ENCODE measurements at regions not wholly inside any gene's neighbourhood (a gene's known extent, or its start where the extent isn't known, plus 50 kb on each side); places are given as distances from the start of the nearest gene placed in this dataset.

- no peak for TF ChIP-seq RBM39 (optimal IDR thresholded peaks at IDR 0.05; ENCODE audit: low read depth, low read length)
- TF ChIP-seq ZEB2 (IDR thresholded peaks at IDR 0.05): no peak
- TF ChIP-seq L3MBTL2 (IDR thresholded peaks at IDR 0.05): no peak
Measured at GRCh38 chr6:5851261-5851757, 155.4 kb downstream of the NRN1 start (continued).

DNA sequence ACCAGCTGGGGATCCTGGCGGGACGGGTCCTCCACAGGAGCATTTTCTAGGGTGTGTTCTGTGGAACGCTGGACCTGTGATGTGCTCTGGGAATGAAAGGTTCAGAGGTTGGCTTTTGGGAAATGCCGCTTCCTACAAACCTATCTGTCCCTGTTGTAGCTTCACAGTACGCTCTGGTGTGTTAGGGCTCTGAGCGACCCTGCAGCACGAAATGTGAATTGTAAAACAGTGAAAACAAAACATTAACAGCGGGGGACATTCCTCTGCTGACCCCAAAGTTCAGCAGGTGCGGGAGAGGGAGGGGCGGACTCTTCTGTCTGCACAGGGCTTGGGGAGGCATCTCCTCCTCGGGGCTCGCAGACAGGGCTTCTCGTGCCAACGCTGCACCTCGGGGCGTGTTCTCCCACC lies 155.9 kb downstream of the NRN1 start:
- Histone ChIP-seq H3K27ac (ENCODE audit: extremely low read depth, low read depth, low read length) (no peak overlapping the region), H3K4me3 (0 out of 2 replicates have a peak overlapping the region, but pooled peaks have one; percentile 7), H3K9me1 (ENCODE audit: control insufficient read depth, insufficient read depth, low read length) (no peaks in the 10 kb centered on the region), H3K27me3 (ENCODE audit: control insufficient read depth in 2 of 2, insufficient read depth in 2 of 2, low read length in 2 of 2) (peaks cover 25 to 58% of the 10 kb centered on the region in 2 experiments; a peak in 4 of 5 replicates), H3K4me1 (replicated peaks in 1 of 2; ENCODE audit: control insufficient read depth in 2 of 2, insufficient read depth in 2 of 2, low read length in 2 of 2) (peaks cover 0 to 5% of the 10 kb centered on the region in 2 experiments; a peak in 1 of 5 replicates), H3K79me2 (ENCODE audit: control insufficient read depth, insufficient read depth, low read length) (no peaks in the 10 kb centered on the region), H3K9me3 (replicated peaks; ENCODE audit: control insufficient read depth, insufficient read depth, low read depth, low read length) (no peaks in the 10 kb centered on the region), H2AFZ (ENCODE audit: low read depth, low read length) (0 out of 2 replicates have a peak overlapping the region, but pooled peaks have one; percentile 16), H3K9ac (ENCODE audit: insufficient read depth in 1 of 2, low read depth in 2 of 2, low read length in 2 of 2) (no peak overlapping the region), H3K36me3 (ENCODE audit: control insufficient read depth, insufficient read depth, low read length) (no peaks in the 10 kb centered on the region), H3K4me2 (ENCODE audit: insufficient read depth, low read length) (no peak overlapping the region), H4K20me1 (replicated peaks; ENCODE audit: control insufficient read depth, insufficient read depth, low read length) (no peaks in the 10 kb centered on the region)
- under 1% methylated on average over 16 of the region's 16 CpGs for WGBS (ENCODE audit: insufficient coverage, low coverage, missing lambda C conversion rate)
- TF ChIP-seq KLF16 (IDR thresholded peaks at IDR 0.05): no peak
- no peak for TF ChIP-seq ZNF408 (CRISPR knock-in tag; IDR thresholded peaks at IDR 0.05; ENCODE audit: low read depth)
- TF ChIP-seq ZNF77 (CRISPR knock-in tag; IDR thresholded peaks at IDR 0.05): no peak
- TF ChIP-seq PHF20 (IDR thresholded peaks at IDR 0.05; ENCODE audit: partially characterized antibody): no peak
- no peak for TF ChIP-seq IRF2 (CRISPR knock-in tag; IDR thresholded peaks at IDR 0.05)
- TF ChIP-seq, protein P1, sequence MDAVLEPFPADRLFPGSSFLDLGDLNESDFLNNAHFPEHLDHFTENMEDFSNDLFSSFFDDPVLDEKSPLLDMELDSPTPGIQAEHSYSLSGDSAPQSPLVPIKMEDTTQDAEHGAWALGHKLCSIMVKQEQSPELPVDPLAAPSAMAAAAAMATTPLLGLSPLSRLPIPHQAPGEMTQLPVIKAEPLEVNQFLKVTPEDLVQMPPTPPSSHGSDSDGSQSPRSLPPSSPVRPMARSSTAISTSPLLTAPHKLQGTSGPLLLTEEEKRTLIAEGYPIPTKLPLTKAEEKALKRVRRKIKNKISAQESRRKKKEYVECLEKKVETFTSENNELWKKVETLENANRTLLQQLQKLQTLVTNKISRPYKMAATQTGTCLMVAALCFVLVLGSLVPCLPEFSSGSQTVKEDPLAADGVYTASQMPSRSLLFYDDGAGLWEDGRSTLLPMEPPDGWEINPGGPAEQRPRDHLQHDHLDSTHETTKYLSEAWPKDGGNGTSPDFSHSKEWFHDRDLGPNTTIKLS (IDR thresholded peaks at IDR 0.05; ENCODE audit: borderline replicate concordance, low read depth): no peak
- TF ChIP-seq, protein P2, sequence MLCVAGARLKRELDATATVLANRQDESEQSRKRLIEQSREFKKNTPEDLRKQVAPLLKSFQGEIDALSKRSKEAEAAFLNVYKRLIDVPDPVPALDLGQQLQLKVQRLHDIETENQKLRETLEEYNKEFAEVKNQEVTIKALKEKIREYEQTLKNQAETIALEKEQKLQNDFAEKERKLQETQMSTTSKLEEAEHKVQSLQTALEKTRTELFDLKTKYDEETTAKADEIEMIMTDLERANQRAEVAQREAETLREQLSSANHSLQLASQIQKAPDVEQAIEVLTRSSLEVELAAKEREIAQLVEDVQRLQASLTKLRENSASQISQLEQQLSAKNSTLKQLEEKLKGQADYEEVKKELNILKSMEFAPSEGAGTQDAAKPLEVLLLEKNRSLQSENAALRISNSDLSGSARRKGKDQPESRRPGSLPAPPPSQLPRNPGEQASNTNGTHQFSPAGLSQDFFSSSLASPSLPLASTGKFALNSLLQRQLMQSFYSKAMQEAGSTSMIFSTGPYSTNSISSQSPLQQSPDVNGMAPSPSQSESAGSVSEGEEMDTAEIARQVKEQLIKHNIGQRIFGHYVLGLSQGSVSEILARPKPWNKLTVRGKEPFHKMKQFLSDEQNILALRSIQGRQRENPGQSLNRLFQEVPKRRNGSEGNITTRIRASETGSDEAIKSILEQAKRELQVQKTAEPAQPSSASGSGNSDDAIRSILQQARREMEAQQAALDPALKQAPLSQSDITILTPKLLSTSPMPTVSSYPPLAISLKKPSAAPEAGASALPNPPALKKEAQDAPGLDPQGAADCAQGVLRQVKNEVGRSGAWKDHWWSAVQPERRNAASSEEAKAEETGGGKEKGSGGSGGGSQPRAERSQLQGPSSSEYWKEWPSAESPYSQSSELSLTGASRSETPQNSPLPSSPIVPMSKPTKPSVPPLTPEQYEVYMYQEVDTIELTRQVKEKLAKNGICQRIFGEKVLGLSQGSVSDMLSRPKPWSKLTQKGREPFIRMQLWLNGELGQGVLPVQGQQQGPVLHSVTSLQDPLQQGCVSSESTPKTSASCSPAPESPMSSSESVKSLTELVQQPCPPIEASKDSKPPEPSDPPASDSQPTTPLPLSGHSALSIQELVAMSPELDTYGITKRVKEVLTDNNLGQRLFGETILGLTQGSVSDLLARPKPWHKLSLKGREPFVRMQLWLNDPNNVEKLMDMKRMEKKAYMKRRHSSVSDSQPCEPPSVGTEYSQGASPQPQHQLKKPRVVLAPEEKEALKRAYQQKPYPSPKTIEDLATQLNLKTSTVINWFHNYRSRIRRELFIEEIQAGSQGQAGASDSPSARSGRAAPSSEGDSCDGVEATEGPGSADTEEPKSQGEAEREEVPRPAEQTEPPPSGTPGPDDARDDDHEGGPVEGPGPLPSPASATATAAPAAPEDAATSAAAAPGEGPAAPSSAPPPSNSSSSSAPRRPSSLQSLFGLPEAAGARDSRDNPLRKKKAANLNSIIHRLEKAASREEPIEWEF (CRISPR knock-in tag; IDR thresholded peaks at IDR 0.05): no peak
- TF ChIP-seq LCOR (CRISPR knock-in tag; IDR thresholded peaks at IDR 0.05): no peak
- no peak for TF ChIP-seq ZNF444 (CRISPR knock-in tag; IDR thresholded peaks at IDR 0.05)
- TF ChIP-seq DMBX1 (CRISPR knock-in tag; IDR thresholded peaks at IDR 0.05; ENCODE audit: borderline replicate concordance): no peak
- no peak for TF ChIP-seq IRF9 (tag; IDR thresholded peaks at IDR 0.05)
- TF ChIP-seq ZNF644 (tag; IDR thresholded peaks at IDR 0.05; ENCODE audit: low read depth): no peak
- intact Hi-C loops (cut with micrococcal nuclease): no loop called here
- no peak for FAIRE-seq
- ChIA-PET CTCF (ENCODE audit: low intra/inter-chr PET ratio) (no interaction called here), POLR2A (interaction anchor here (0.6 to 0.7 kb wide), 2 partner anchors 10 to 442 kb away, joined by 3 to 6 read pairs; no protein-coding TSS in a partner anchor)
- no peak; the same call in 2 of the 3 replicates for ATAC-seq
- in situ Hi-C loops (cut with MboI): no loop called here
- DNase-seq (ENCODE audit: extremely low read depth in 1 of 4, low spot score in 3 of 4): no peak
- BruUV-seq (replicated peaks): no TSS peak

Measured in K562 (cell line).